HG03457 (cell line): ENCODE measurements at regions not wholly inside any gene's neighbourhood (a gene's known extent, or its start where the extent isn't known, plus 50 kb on each side); places are given as distances from the start of the nearest gene placed in this dataset.

Source experiments
- ATAC-seq: cut with Tn5 transposase; IDR thresholded peaks from one replicate; pipeline ENCODE4 v1.9.1; 2021; ENCODE audit warnings: moderate number of reproducible peaks; ENCODE audit not compliant: unreplicated experiment

- no peak for ATAC-seq
Measured at GRCh38 chr21:31566611-31567010, 92.9 kb upstream of the SOD1 start.

DNA sequence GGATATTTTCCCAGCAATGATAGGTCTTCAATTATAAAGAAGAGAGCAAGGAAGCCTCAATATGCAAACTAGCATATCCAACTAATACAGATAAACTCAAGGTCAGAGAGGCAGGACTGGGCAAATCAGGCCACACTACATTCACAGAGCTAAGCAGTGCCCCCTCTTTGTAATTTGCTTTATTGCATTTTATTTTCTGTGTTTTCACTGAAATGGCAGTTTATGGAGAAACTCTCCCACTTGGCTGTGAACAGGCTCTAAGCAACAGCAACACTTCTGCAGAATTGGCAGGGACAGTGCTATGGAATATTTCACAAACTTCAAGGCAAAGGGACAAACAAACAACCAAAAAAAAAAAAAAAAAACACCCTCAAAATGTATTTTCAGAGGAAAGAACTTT lies 93.4 kb upstream of the SOD1 start:
- ATAC-seq: no peak

- no peak for ATAC-seq
Measured at GRCh38 chr21:31564439-31564838, 95.1 kb upstream of the SOD1 start.

GRCh38 chr21:31560479-31560878 lies 99.0 kb upstream of the SOD1 start:
- no peak for ATAC-seq

- peak; percentile 70 for ATAC-seq
Measured at GRCh38 chr21:31559368-31560119, 99.9 kb upstream of the SOD1 start.

- ATAC-seq: peak; percentile 79
Measured at GRCh38 chr21:31558962-31559367, 100.5 kb upstream of the SOD1 start.

DNA sequence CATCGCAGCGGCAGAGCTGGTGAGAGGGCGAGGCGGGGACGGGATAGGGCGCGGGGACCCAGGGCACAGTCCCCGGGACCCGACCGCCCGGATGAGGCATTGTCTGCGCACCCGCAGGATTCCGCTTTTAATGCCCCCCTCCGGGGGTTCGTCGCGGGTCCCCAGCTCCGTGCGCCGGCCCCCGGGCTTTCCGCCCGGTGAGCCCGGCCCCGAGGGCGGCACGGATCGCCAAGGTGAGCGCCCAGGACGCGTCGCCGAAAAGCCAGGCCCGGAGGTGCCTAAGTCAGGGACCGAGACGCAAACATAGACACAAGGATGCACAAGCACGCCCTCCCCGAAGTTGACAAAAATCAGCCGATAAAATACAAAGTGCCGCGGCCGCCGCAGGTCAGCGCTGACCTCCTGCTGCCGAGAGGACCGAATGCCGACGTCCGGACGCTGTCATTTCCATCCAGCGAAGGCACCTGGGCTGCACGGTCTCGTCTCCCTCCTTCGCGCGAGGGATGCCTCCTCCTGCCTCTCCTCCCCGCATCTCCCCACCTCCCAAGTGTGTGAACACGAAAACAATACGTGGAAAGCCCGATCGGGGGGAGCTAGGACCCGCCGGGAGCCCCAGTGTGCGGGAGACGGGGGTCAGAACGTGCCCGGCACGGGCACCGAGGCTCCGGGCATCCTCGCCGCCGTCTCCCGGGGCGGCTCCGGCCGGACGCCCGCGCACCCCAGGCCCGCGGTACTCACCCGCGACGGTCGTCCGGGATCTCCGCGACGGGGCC lies 101.1 kb upstream of the SOD1 start:
- ATAC-seq: no peak

DNA sequence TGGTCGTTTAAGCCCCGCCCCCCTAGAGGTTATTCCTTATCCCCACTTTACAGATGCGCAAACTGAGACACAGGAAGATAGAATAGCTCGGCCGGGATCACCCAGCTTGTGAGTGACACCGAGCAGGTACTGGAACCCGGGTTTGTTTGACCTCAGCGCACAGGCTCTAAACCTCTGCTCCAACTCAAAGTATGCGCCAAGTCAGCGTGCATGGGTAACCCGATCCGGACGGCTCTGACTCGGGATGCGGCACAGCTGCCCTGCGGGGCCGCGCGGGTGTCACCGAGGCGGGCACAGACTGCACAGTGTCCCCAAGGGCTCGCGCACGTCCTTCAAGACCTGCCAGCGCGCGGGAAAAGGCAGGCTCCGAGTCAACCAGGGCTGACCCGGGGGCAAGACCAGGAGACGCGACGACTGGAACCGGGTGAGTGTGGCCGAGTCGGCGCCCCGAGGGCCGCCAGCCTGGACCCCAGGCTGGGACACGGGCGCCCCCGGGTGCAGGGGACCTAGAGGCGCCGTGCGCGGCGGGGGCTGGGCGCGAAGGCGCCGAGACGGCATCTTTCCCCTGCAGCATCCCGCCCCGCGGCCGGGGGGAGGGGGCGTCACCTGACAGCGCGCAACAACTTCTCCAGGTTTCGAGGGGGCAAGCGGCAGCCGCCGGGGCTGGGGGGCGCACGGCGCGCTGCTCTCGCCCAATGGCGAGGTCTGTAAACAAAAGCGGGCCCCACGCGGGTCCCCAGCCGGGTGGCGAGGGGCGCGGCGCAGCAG lies 101.9 kb upstream of the SOD1 start:
- ATAC-seq: no peak

DNA sequence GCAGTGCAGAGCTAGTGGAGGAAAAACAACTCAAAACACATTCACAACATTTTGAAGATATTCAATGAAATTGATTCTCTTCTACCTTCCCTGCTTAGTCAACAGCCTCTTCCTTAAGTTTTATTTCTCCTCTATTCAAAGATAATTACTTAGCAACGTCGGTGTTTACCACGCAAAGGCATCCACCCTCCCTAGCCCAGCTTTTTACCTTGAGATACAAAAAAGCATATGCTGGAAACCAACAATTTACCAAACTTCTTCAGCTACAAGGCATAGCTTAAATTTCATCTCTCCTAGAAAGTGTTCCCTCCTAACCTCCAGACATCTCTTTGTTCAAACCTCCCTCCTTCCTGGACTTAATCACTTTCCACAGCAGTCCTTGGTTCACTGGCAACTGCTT lies 102.8 kb upstream of the SOD1 start:
- no peak for ATAC-seq

GRCh38 chr21:31555741-31556191 lies 103.7 kb upstream of the SOD1 start:
- ATAC-seq: no peak

GRCh38 chr21:31554511-31555022 lies 104.9 kb upstream of the SOD1 start:
- peak; percentile 59 for ATAC-seq

GRCh38 chr21:31553926-31554325 lies 105.6 kb upstream of the SOD1 start:
- no peak for ATAC-seq

GRCh38 chr21:31553461-31553860 lies 106.0 kb upstream of the SOD1 start:
- ATAC-seq: no peak

DNA sequence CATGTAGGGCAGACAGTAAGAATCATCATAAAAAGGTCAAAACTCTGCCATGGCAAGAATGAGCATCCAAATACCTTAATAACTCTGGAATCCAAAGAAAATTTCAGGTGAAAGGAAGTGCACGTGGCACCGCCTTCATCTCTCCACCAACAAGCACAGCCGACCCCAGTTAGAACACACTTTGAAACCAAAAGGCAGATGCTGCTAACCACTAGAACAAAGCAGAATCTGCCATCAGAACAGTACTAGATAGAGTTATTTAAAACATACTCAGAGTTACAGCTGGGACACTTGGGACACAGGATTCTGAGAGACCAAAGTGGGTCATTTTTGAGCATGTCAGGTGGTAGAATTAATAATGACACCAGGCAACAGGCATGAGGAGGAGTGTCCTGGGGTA lies 106.7 kb upstream of the SOD1 start:
- ATAC-seq: no peak

DNA sequence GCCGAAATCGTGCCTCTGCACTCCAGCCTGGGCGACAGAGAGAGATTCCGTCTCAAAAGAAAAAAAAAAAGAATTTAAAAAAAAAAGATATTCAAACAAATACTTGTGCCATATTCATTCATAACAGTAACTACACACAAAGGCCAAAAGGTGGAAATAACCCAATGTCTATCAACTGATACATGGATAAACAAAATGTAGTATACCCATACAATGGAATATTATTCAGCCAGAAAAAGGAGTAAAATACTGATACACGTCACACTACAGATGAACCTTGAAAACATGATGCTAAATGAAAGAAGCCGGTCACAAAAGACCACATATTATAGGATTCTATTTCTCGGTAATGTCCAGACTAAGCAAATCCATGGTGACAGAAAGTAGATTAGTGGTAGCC lies 109.4 kb upstream of the SOD1 start:
- ATAC-seq: no peak

DNA sequence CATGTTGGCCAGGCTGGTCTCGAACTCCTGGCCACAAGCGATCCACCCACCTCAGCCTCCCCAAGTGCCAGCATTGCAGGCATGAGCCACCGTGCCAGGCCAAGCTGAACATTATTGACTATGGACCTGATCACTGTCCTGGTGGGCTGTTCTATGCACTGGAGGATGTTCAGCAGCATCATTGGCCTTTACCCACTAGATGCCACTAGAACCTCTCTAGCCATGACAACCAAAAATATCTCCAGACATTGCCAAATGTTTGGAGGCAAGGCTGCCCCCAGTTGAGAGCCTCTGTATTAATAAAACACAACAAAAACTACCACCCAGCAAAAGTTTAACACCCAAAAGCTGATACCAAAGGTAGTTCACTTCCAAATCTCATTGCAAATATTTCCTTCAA lies 110.8 kb upstream of the SOD1 start:
- ATAC-seq: no peak

DNA sequence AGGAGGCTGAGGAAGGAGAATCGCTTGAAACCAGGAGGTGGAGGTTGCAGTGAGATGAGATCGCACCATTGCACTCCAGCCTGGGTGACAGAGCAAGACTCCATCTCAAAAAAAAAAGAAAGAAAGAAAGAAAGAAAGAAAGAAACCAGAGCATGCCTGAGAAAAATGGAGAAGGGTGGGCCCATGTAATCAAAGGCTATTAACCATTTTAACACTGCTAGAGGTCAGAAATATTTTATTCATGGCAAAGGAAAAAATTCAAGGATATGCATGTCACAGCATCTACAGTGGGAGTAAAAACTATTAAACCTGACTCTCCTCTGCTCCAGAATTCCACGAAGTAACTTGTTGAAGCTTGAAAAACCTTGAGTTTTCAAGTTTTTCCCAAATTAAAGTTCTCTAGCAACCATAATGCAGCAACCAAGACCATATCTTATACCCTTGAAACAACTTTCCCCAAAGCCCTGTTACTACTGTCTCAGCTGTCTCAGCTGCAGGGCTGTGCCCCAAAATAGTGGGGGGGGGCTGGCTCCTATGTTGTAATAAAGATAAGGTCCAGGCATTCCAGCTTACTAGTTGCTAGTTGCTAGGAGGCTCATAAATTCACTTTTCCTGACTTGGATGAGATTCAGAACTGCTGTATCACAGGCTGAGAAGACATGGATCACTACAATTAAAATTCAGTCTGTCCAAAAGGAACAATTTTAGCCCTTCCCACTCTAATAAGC lies 112.9 kb upstream of the SOD1 start:
- ATAC-seq: no peak

DNA sequence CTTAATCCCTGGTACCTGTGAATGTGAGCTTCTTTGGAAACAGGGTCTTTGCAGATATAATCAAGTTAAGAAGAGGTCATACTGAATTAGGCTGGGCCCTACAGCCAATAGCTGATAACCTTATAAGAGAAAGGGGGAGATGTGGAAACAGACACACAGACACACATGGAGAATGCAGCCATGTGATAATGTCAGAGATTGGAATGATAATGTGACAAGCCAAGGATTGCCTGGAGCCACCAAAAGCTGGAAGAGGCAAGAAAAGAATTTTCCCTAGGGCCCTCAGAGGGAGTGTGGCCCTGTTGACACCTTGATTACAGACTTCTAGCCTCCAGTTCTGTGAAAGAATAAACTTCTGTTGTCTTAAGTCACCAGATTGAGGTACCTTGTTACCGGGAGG lies 114.5 kb upstream of the SOD1 start:
- ATAC-seq: no peak

- no peak for ATAC-seq
Measured at GRCh38 chr21:31543191-31543590, 116.3 kb upstream of the SOD1 start.

DNA sequence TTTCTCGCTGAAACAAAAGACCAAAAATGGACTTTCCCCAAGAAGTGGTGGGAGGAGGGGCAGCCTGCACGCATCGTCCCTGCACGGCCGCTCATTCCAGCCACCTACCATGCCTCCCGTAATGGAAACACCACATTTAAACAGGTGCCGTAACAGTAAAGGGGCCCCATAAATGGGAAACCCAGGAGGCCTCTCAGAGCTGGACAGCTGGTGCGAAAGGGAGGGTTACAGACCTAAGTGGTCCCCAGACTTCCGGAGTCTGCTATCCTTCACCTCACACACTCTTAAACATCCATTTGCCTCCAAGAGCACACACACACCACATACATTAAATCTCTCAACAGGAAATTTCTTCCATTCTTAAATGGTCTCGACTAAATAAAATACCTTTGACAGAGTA lies 120.7 kb upstream of the SOD1 start:
- no peak for ATAC-seq
